Osteoblast (primary cell): ENCODE measurements at regions not wholly inside any gene's neighbourhood (a gene's known extent, or its start where the extent isn't known, plus 50 kb on each side); places are given as distances from the start of the nearest gene placed in this dataset.

ENCODE experiments used
- DNase-seq: peaks from one replicate; pipeline ENCODE4 v3.0.0; 2011; ENCODE audit warnings: low spot score, mixed read lengths; ENCODE audit not compliant: insufficient read length; ENCODE audit errors: missing footprints
- H2AFZ ChIP-seq: 2 replicates; pipeline ENCODE4 v1.6.0; 2011; ENCODE audit warnings: mild to moderate bottlenecking, low read length
- H3K27ac ChIP-seq: 2 replicates; pipeline ENCODE4 v1.5.1; 2011; ENCODE audit warnings: mild to moderate bottlenecking, low read depth, low read length, moderate library complexity
- H3K27me3 ChIP-seq: 2 replicates; pipeline ENCODE4 v1.6.0; 2012; ENCODE audit warnings: mild to moderate bottlenecking, control low read depth, inconsistent platforms, low read length, moderate library complexity; ENCODE audit not compliant: insufficient read depth
- H3K36me3 ChIP-seq: 2 replicates; pipeline ENCODE4 v1.5.1; 2011; ENCODE audit warnings: mild to moderate bottlenecking, low read length, control low read depth, moderate library complexity; ENCODE audit not compliant: insufficient read depth
- H3K4me1 ChIP-seq: 2 replicates; pipeline ENCODE4 v1.5.1; 2011; ENCODE audit warnings: mild to moderate bottlenecking, low read length, control low read depth, moderate library complexity; ENCODE audit not compliant: insufficient read depth
- H3K4me2 ChIP-seq: 2 replicates; pipeline ENCODE4 v1.6.0; 2011; ENCODE audit warnings: mild to moderate bottlenecking, low read length; ENCODE audit not compliant: insufficient read depth
- H3K4me3 ChIP-seq: fragments of 200-600 bp; sonication (generic); 3 replicates; pipeline ENCODE4 v1.5.1; 2012; ENCODE audit warnings: mild to moderate bottlenecking, low read length, inconsistent platforms; ENCODE audit not compliant: insufficient read depth
- H3K79me2 ChIP-seq: 2 replicates; pipeline ENCODE4 v1.6.0; 2012; ENCODE audit warnings: mild to moderate bottlenecking, low read length, control low read depth, inconsistent platforms; ENCODE audit not compliant: insufficient read depth
- H3K9me3 ChIP-seq: 2 replicates; pipeline ENCODE4 v1.5.1; 2011; ENCODE audit warnings: low read depth, low read length, control low read depth
- H4K20me1 ChIP-seq: 2 replicates; pipeline ENCODE4 v1.6.0; 2012; ENCODE audit warnings: mild to moderate bottlenecking, low read length, control low read depth; ENCODE audit not compliant: insufficient read depth
- TF ChIP-seq, protein P1 (sequence below): IDR thresholded peaks from 2 replicates; pipeline ENCODE4 v1.5.1; 2011; ENCODE audit warnings: mild to moderate bottlenecking, low read depth, low read length, moderate library complexity; ENCODE audit errors: extremely low read depth

DNA sequence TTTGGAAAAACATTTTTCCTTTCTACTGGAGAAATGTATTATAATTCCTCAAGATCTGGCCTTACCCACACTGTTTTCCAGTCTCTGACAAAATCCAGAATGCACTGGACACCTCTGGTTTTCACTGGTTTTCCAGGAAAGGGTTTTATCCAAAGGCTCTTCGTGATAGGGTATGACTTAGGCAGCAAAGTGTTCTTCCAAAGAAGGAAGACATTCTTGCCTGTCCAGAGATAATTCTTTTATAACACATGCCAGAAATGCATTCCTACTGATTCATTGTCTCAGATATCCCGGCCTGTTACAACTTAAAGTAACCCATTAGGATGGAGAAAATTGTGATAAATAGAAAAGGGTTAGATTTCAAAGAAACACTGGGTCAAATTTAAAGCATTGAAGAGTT lies 2343.1 kb downstream of the PCDH7 start:
- Histone ChIP-seq H3K27me3 (no peaks in the 10 kb centered on the region), H3K9me3 (peaks cover 2% of the 10 kb centered on the region), H3K36me3 (no peaks in the 10 kb centered on the region), H2AFZ (no peak overlapping the region), H3K79me2 (no peaks in the 10 kb centered on the region), H3K4me2 (no peak overlapping the region), H3K27ac (no peak overlapping the region), H4K20me1 (no peaks in the 10 kb centered on the region), H3K4me3 (no peak overlapping the region), H3K4me1 (no peaks in the 10 kb centered on the region)
- no peak for DNase-seq
- TF ChIP-seq, protein P1, sequence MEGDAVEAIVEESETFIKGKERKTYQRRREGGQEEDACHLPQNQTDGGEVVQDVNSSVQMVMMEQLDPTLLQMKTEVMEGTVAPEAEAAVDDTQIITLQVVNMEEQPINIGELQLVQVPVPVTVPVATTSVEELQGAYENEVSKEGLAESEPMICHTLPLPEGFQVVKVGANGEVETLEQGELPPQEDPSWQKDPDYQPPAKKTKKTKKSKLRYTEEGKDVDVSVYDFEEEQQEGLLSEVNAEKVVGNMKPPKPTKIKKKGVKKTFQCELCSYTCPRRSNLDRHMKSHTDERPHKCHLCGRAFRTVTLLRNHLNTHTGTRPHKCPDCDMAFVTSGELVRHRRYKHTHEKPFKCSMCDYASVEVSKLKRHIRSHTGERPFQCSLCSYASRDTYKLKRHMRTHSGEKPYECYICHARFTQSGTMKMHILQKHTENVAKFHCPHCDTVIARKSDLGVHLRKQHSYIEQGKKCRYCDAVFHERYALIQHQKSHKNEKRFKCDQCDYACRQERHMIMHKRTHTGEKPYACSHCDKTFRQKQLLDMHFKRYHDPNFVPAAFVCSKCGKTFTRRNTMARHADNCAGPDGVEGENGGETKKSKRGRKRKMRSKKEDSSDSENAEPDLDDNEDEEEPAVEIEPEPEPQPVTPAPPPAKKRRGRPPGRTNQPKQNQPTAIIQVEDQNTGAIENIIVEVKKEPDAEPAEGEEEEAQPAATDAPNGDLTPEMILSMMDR: no peak

DNA sequence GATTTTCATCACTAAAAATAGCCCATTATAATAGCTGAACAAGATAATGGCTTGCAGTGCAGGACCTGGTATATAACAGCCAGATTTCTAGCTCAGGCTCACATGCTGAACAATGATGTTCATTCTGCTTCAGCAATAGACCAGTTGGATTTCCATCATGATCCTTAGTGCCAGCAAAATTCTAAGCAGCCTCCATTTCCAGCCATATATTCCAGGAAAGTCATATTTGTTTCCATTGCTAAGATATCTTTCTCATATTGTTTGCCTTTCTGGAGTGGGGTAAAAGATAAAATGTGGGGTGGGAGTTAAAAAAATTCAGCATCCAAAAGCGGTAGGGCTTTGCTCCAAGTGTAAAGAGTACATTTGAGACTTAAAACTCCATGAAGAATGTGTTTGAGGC lies 2344.1 kb downstream of the PCDH7 start:
- H3K4me3 ChIP-seq: no peak overlapping the region
- no peak for DNase-seq
- no peaks in the 10 kb centered on the region for H3K27me3 ChIP-seq
- H3K36me3 ChIP-seq: no peaks in the 10 kb centered on the region
- H3K27ac ChIP-seq: no peak overlapping the region
- TF ChIP-seq, protein P1: no peak
- H4K20me1 ChIP-seq: no peaks in the 10 kb centered on the region
- H3K4me1 ChIP-seq: no peaks in the 10 kb centered on the region
- H2AFZ ChIP-seq: no peak overlapping the region
- no peaks in the 10 kb centered on the region for H3K79me2 ChIP-seq
- peaks cover 2% of the 10 kb centered on the region for H3K9me3 ChIP-seq
- no peak overlapping the region for H3K4me2 ChIP-seq

DNA sequence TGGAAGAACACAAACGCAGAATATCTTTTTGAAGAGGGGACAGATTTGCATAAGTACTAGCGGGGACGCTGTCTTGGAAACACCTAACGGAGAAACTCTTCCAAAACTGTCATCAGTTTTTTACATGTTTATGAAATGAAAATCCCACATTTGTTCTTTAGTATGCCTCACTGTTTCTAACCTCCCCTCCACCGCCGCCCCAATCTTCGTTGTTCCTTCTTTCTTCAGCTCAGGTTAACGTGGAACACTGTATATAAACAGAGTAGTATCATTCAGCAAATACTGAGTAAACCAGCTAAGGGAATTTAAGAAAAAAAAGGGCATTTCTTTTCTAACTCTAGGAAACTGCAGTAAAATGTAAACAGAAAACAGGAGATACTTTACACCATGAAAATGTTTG lies 2345.6 kb downstream of the PCDH7 start:
- Histone ChIP-seq H2AFZ (no peak overlapping the region), H3K27ac (no peak overlapping the region), H3K79me2 (no peaks in the 10 kb centered on the region), H3K4me2 (no peak overlapping the region), H4K20me1 (no peaks in the 10 kb centered on the region), H3K4me1 (no peaks in the 10 kb centered on the region), H3K36me3 (no peaks in the 10 kb centered on the region), H3K9me3 (peaks cover 2% of the 10 kb centered on the region), H3K4me3 (no peak overlapping the region), H3K27me3 (no peaks in the 10 kb centered on the region)
- TF ChIP-seq, protein P1: no peak
- DNase-seq: no peak

DNA sequence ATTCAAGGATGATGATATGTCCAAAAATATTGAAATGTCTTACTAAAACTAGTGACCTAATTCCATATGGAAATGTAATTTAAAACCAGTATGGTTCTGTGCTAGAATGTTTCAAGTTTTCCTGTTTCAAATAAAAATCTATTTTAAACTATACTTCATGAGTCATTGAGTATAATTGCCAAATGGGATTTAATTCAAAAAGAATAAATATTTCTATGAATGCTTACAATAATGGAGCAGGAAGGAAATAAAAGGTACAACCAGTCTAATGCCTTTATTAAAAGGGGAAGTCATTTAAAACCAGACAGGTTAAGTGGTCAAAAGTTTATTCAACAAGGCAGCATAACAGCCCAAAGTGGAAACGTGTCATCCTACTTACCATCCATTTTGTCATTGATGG lies 2347.1 kb downstream of the PCDH7 start:
- Histone ChIP-seq H3K27ac (no peak overlapping the region), H3K4me1 (no peaks in the 10 kb centered on the region), H3K4me2 (no peak overlapping the region), H3K79me2 (no peaks in the 10 kb centered on the region), H3K4me3 (no peak overlapping the region), H4K20me1 (no peaks in the 10 kb centered on the region), H3K9me3 (peaks cover 2% of the 10 kb centered on the region), H3K36me3 (no peaks in the 10 kb centered on the region), H3K27me3 (no peaks in the 10 kb centered on the region), H2AFZ (no peak overlapping the region)
- no peak for DNase-seq
- TF ChIP-seq, protein P1: no peak
